HepG2 (cell line): ENCODE measurements at regions not wholly inside any gene's neighbourhood (a gene's known extent, or its start where the extent isn't known, plus 50 kb on each side); places are given as distances from the start of the nearest gene placed in this dataset.

Experiments used
- ATAC-seq: fragments of 200-7000 bp; cut with Tn5 transposase; 3 replicates; pipeline ENCODE4 v1.9.1; 2020; ENCODE audit warnings: mild to moderate bottlenecking, moderate library complexity
- BruUV-seq: library from RNA; stranded (reverse); fragments of 400-500 nt; replicated peaks from 2 replicates; lab custom pipeline; 2021; lab: Mats Ljungman, UMichigan
- CTCF ChIA-PET: fragments of 300-600 bp; formaldehyde crosslinking; extraction: SDS; loops from one replicate; lab custom pipeline; 2021; ENCODE audit warnings: low total read pairs, inconsistent platforms, low intra/inter-chr PET ratio; lab: Yijun Ruan, JAX
- POLR2A ChIA-PET: fragments of 350-600 bp; sonication (Branson Sonifier 250); formaldehyde crosslinking; loops from one replicate; lab custom pipeline; 2020; ENCODE audit warnings: antibody characterized with exemption, inconsistent platforms; lab: Yijun Ruan, JAX
- DNase-seq: peaks from one replicate; pipeline ENCODE4 v3.0.0-alpha.2; 2015; ENCODE audit warnings: low spot score
- FAIRE-seq: peaks from 3 replicates; lab custom pipeline; 2011; peaks lifted over from hg19 to GRCh38; lab: Jason Lieb, UNC
- H2AFZ ChIP-seq: one replicate; pipeline ENCODE4 v1.6.1; 2011; ENCODE audit warnings: low read length, inconsistent platforms
- H3K27ac ChIP-seq: fragments of 300-600 bp; 3 replicates; pipeline ENCODE4 v1.8.0; 2011; ENCODE audit warnings: mixed run types, mild to moderate bottlenecking, mixed read lengths, low read length, inconsistent platforms; ENCODE audit not compliant: insufficient read depth; ENCODE audit errors: extremely low read length
- H3K27me3 ChIP-seq, 2 experiments: fragments of 200-600 bp in 1 of 2; 2 replicates in 1 of 2; 3 replicates in 1 of 2; pipeline versions ENCODE4 v1.6.0 to v1.8.0; 2011; ENCODE audit warnings: low read length in 2 of 2, mild to moderate bottlenecking in 2 of 2, moderate library complexity in 2 of 2, inconsistent platforms in 1 of 2; ENCODE audit not compliant: insufficient read depth in 2 of 2, control insufficient read depth in 1 of 2
- H3K36me3 ChIP-seq, 2 experiments: fragments of 200-600 bp in 1 of 2; replicated peaks in 1 of 2; 2 replicates in 1 of 2; 3 replicates in 1 of 2; pipeline versions ENCODE4 v1.5.1 to v1.8.0; 2011; ENCODE audit warnings: low read length in 2 of 2, inconsistent platforms in 1 of 2; ENCODE audit not compliant: insufficient read depth in 2 of 2, control insufficient read depth in 1 of 2
- H3K4me1 ChIP-seq: 2 replicates; pipeline ENCODE4 v1.5.1; 2012; ENCODE audit warnings: low read length, inconsistent platforms; ENCODE audit not compliant: insufficient read depth
- H3K4me2 ChIP-seq: 2 replicates; pipeline ENCODE4 v1.6.0; 2011; ENCODE audit warnings: low read depth, low read length, inconsistent platforms
- H3K4me3 ChIP-seq, 3 experiments: fragments of 200-600 bp in 1 of 3; sonication (generic), shearing (Covaris generic) in 1 of 3; replicated peaks in 1 of 3; 2 replicates each; pipeline ENCODE4 v1.5.1; 2011 to 2016; ENCODE audit warnings: low read length in 3 of 3, inconsistent platforms in 2 of 3, low read depth in 2 of 3, mild to moderate bottlenecking in 2 of 3, control low read depth in 1 of 3, mixed read lengths in 1 of 3; ENCODE audit not compliant: insufficient read depth in 1 of 3
- H3K79me2 ChIP-seq: one replicate; pipeline ENCODE4 v1.6.1; 2011; ENCODE audit warnings: low read length, inconsistent platforms; ENCODE audit not compliant: insufficient read depth
- H3K9ac ChIP-seq: 2 replicates; pipeline ENCODE4 v1.6.0; 2011; ENCODE audit warnings: mild to moderate bottlenecking, low read depth, low read length, inconsistent platforms; ENCODE audit not compliant: insufficient read depth
- H3K9me3 ChIP-seq: 2 replicates; pipeline ENCODE4 v1.5.1; 2012; ENCODE audit warnings: mild to moderate bottlenecking, low read length
- H4K20me1 ChIP-seq: 2 replicates; pipeline ENCODE4 v1.6.0; 2011; ENCODE audit warnings: inconsistent platforms, mild to moderate bottlenecking, low read length, moderate library complexity; ENCODE audit not compliant: insufficient read depth
- BCL6 ChIP-seq: IDR thresholded peaks from 2 replicates; pipeline ENCODE4 v1.6.1; 2016; ENCODE audit warnings: missing genetic modification reagents, missing compliant biosample characterization
- CHD4 ChIP-seq: fragments of 200-600 bp; sonication (generic); IDR thresholded peaks from 2 replicates; pipeline ENCODE4 v1.7.0; 2017; ENCODE audit warnings: mild to moderate bottlenecking, low read length, borderline replicate concordance
- DMAP1 ChIP-seq: IDR thresholded peaks from 2 replicates; pipeline ENCODE4 v1.6.1; 2016
- DPF2 ChIP-seq: sonication (generic); formaldehyde crosslinking; IDR thresholded peaks from 2 replicates; pipeline ENCODE4 v1.4.0; 2020; ENCODE audit warnings: mild to moderate bottlenecking, low read depth, missing genetic modification reagents, borderline replicate concordance
- MAFK ChIP-seq, 2 experiments: IDR thresholded peaks in 1 of 2; conservative IDR thresholded peaks in 1 of 2; 2 replicates each; pipeline ENCODE4 v1.6.1; 2011; ENCODE audit warnings: improper control_type of control experiment in 2 of 2, low read length in 2 of 2
- PCBP2 ChIP-seq: fragments of 200-400 bp; formaldehyde crosslinking; optimal IDR thresholded peaks from 2 replicates; pipeline ENCODE3; 2018; ENCODE audit warnings: low read length, low read depth; ENCODE audit not compliant: poor library complexity, severe bottlenecking
- POLR2G ChIP-seq: fragments of 200-400 bp; formaldehyde crosslinking; IDR thresholded peaks from 2 replicates; pipeline ENCODE4 v1.6.1; 2018; ENCODE audit warnings: mild to moderate bottlenecking, low read depth, low read length, moderate library complexity
- SNAI1 ChIP-seq: sonication (generic); formaldehyde crosslinking; IDR thresholded peaks from 2 replicates; pipeline ENCODE4 v1.5.0; 2020; ENCODE audit warnings: mild to moderate bottlenecking, missing genetic modification reagents, borderline replicate concordance
- TAF1 ChIP-seq: sonication (generic); formaldehyde crosslinking; IDR thresholded peaks from 2 replicates; pipeline ENCODE4 v1.4.0; 2020; ENCODE audit warnings: missing genetic modification reagents
- ZFAT ChIP-seq: sonication (generic); formaldehyde crosslinking; conservative IDR thresholded peaks from 2 replicates; pipeline ENCODE4 v1.8.1; 2023; ENCODE audit warnings: missing genetic modification reagents, inconsistent platforms
- ZKSCAN5 ChIP-seq: sonication (generic); formaldehyde crosslinking; IDR thresholded peaks from 2 replicates; pipeline ENCODE4 v1.5.1; 2020; ENCODE audit warnings: mild to moderate bottlenecking, missing genetic modification reagents
- ZNF432 ChIP-seq: sonication (generic); formaldehyde crosslinking; IDR thresholded peaks from 2 replicates; pipeline ENCODE4 v1.5.0; 2020; ENCODE audit warnings: missing genetic modification reagents, mild to moderate bottlenecking, borderline replicate concordance
- ZNF790 ChIP-seq: sonication (generic); formaldehyde crosslinking; IDR thresholded peaks from 2 replicates; pipeline ENCODE4 v1.8.0; 2022; ENCODE audit warnings: missing genetic modification reagents, mild to moderate bottlenecking, borderline replicate concordance
- ZNF883 ChIP-seq: sonication (generic); formaldehyde crosslinking; IDR thresholded peaks from 2 replicates; pipeline ENCODE4 v1.5.1; 2020; ENCODE audit warnings: mild to moderate bottlenecking, missing genetic modification reagents; ENCODE audit errors: not compliant biosample characterization
- in situ Hi-C: cut with HindIII; loops from 2 replicates; pipeline ENCODE4 v1.10.0; 2017; ENCODE audit warnings: low pct_unique_long_range_greater_than_20kb; ENCODE audit not compliant: extremely low pct_ligation_motif_present
- intact Hi-C: fragments of 100-400 bp; cut with micrococcal nuclease; formaldehyde crosslinking; loops from one replicate; pipeline ENCODE4 v1.10.0; 2022; ENCODE audit not compliant: unreplicated experiment
- TF ChIP-seq, protein P1 (sequence below): sonication (generic); formaldehyde crosslinking; IDR thresholded peaks from 2 replicates; pipeline ENCODE4 v1.5.0; 2020; ENCODE audit warnings: missing genetic modification reagents
- TF ChIP-seq, protein P2 (sequence below): sonication (generic); formaldehyde crosslinking; IDR thresholded peaks from 2 replicates; pipeline ENCODE4 v1.4.0; 2020; ENCODE audit warnings: missing genetic modification reagents
- TF ChIP-seq, protein P3 (sequence below): sonication (generic); formaldehyde crosslinking; IDR thresholded peaks from 2 replicates; pipeline ENCODE4 v1.5.0; 2020; ENCODE audit warnings: missing genetic modification reagents

DNA sequence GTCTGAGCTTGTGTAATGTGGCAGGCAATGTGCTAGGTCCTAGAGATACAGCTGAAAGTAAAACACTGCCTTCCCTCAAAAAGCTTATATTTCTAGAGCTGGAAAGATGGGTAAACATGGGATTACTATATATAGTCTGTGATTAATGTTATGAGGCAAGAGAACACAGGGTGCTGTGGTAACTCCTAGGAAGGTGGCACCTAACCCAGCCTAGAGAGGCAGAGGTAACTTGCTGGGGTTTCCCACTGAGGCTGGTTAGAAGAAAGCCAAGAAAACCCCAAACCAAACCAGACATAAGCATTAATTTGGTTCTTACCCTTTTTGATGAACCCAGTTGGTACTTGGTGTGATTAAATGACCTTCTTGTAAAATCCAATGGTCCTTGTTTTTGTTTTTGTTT, 315.0 kb downstream of the PPP1R2C start:
- H3K9me3 ChIP-seq: no peaks in the 10 kb centered on the region
- no peaks in the 10 kb centered on the region for H4K20me1 ChIP-seq
- H3K27ac ChIP-seq: no peak overlapping the region
- ChIA-PET POLR2A (no interaction called here), CTCF (no interaction called here)
- TF ChIP-seq ZNF883 (CRISPR knock-in tag) (no peak), MAFK (conservative IDR thresholded peaks at IDR 0.05 in 1 of 2, IDR thresholded peaks at IDR 0.05 in 1 of 2; ENCODE audit: low read length in 2 of 2) (no peak), DPF2 (CRISPR knock-in tag) (no peak), DMAP1 (CRISPR knock-in tag) (no peak), TAF1 (CRISPR knock-in tag) (no peak), BCL6 (CRISPR knock-in tag) (no peak), ZNF432 (CRISPR knock-in tag) (no peak), POLR2G (no peak), ZNF790 (CRISPR knock-in tag) (no peak), SNAI1 (CRISPR knock-in tag) (no peak), ZKSCAN5 (CRISPR knock-in tag) (no peak), PCBP2 (no peak), ZFAT (CRISPR knock-in tag) (no peak), CHD4 (no peak)
- TF ChIP-seq, protein P1, sequence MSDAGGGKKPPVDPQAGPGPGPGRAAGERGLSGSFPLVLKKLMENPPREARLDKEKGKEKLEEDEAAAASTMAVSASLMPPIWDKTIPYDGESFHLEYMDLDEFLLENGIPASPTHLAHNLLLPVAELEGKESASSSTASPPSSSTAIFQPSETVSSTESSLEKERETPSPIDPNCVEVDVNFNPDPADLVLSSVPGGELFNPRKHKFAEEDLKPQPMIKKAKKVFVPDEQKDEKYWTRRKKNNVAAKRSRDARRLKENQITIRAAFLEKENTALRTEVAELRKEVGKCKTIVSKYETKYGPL (CRISPR knock-in tag): no peak
- TF ChIP-seq, protein P2, sequence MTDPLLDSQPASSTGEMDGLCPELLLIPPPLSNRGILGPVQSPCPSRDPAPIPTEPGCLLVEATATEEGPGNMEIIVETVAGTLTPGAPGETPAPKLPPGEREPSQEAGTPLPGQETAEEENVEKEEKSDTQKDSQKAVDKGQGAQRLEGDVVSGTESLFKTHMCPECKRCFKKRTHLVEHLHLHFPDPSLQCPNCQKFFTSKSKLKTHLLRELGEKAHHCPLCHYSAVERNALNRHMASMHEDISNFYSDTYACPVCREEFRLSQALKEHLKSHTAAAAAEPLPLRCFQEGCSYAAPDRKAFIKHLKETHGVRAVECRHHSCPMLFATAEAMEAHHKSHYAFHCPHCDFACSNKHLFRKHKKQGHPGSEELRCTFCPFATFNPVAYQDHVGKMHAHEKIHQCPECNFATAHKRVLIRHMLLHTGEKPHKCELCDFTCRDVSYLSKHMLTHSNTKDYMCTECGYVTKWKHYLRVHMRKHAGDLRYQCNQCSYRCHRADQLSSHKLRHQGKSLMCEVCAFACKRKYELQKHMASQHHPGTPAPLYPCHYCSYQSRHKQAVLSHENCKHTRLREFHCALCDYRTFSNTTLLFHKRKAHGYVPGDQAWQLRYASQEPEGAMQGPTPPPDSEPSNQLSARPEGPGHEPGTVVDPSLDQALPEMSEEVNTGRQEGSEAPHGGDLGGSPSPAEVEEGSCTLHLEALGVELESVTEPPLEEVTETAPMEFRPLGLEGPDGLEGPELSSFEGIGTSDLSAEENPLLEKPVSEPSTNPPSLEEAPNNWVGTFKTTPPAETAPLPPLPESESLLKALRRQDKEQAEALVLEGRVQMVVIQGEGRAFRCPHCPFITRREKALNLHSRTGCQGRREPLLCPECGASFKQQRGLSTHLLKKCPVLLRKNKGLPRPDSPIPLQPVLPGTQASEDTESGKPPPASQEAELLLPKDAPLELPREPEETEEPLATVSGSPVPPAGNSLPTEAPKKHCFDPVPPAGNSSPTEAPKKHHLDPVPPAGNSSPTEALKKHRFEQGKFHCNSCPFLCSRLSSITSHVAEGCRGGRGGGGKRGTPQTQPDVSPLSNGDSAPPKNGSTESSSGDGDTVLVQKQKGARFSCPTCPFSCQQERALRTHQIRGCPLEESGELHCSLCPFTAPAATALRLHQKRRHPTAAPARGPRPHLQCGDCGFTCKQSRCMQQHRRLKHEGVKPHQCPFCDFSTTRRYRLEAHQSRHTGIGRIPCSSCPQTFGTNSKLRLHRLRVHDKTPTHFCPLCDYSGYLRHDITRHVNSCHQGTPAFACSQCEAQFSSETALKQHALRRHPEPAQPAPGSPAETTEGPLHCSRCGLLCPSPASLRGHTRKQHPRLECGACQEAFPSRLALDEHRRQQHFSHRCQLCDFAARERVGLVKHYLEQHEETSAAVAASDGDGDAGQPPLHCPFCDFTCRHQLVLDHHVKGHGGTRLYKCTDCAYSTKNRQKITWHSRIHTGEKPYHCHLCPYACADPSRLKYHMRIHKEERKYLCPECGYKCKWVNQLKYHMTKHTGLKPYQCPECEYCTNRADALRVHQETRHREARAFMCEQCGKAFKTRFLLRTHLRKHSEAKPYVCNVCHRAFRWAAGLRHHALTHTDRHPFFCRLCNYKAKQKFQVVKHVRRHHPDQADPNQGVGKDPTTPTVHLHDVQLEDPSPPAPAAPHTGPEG (CRISPR knock-in tag): no peak
- TF ChIP-seq, protein P3, sequence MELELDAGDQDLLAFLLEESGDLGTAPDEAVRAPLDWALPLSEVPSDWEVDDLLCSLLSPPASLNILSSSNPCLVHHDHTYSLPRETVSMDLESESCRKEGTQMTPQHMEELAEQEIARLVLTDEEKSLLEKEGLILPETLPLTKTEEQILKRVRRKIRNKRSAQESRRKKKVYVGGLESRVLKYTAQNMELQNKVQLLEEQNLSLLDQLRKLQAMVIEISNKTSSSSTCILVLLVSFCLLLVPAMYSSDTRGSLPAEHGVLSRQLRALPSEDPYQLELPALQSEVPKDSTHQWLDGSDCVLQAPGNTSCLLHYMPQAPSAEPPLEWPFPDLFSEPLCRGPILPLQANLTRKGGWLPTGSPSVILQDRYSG (CRISPR knock-in tag): no peak
- no peak overlapping the region for H3K4me2 ChIP-seq
- in situ Hi-C loops (no loop called here), intact Hi-C loops (no loop called here)
- FAIRE-seq: no peak
- DNase-seq: no peak
- no peak overlapping the region for H3K9ac ChIP-seq
- no peaks in the 10 kb centered on the region for H3K79me2 ChIP-seq
- H3K27me3 ChIP-seq: no peaks in the 10 kb centered on the region
- BruUV-seq: no TSS peak
- H3K4me3 ChIP-seq: no peak overlapping the region
- ATAC-seq: no peak
- no peaks in the 10 kb centered on the region for H3K4me1 ChIP-seq
- H3K36me3 ChIP-seq: no peaks in the 10 kb centered on the region
- H2AFZ ChIP-seq: no peak overlapping the region
